Adrenal gland (tissue), 9 donors: ENCODE measurements at regions not wholly inside any gene's neighbourhood (a gene's known extent, or its start where the extent isn't known, plus 50 kb on each side); places are given as distances from the start of the nearest gene placed in this dataset.

Experiments
- DNase-seq, 7 donors: peaks; one replicate each; pipeline ENCODE4 v3.0.0-alpha.2; 2019 to 2020
- H3K27ac ChIP-seq, 5 donors: fragments of 200-600 bp; sonication (generic) in 4 of 5; 1 replicate in 3 of 5; 2 replicates in 2 of 5; pipeline versions ENCODE4 v1.5.1 to v1.8.0; 2016 to 2020; ENCODE audit warnings: mild to moderate bottlenecking in 1 of 5
- H3K27me3 ChIP-seq: fragments of 200-600 bp; 2 replicates; pipeline ENCODE4 v1.8.0; 2021
- H3K36me3 ChIP-seq, 2 donors: fragments of 200-600 bp; replicated peaks in 1 of 2; 1 replicate in 1 of 2; 2 replicates in 1 of 2; pipeline versions ENCODE4 v1.5.1 to v1.8.0; 2018 to 2022
- H3K4me1 ChIP-seq, 2 donors: fragments of 200-600 bp; replicated peaks in 1 of 2; 1 replicate in 1 of 2; 2 replicates in 1 of 2; pipeline versions ENCODE4 v1.5.1 to v1.8.0; 2018 to 2021
- H3K4me3 ChIP-seq, 4 donors: fragments of 200-600 bp; sonication (generic) in 3 of 4; one replicate each; pipeline ENCODE4 v1.5.1; 2016 to 2018
- H3K9me3 ChIP-seq, 3 donors: fragments of 200-600 bp; sonication (generic) in 1 of 3; replicated peaks in 1 of 3; 1 replicate in 2 of 3; 2 replicates in 1 of 3; pipeline versions ENCODE4 v1.5.1 to v1.8.0; 2016 to 2021
- POLR2A ChIP-seq, 2 donors: fragments of 450-650 bp; IDR thresholded peaks; one replicate each; pipeline ENCODE4 v1.6.1; 2017; ENCODE audit warnings: antibody characterized with exemption in 2 of 2, mild to moderate bottlenecking in 2 of 2, moderate library complexity in 1 of 2
- WGBS, 4 donors: extraction: QIAGEN DNeasy Blood & Tissue Kit in 2 of 4; methylation state at CpG; one replicate each; pipeline versions ENCODE4 v1.1.5 to v1.1.7; 2013 to 2017; 5-methylcytosine and 5-hydroxymethylcytosine counted together
- intact Hi-C, 2 donors: fragments of 100-400 bp; cut with DNase I; formaldehyde crosslinking; loops; one replicate each; pipeline versions ENCODE4 v1.14.1 to v1.15.0; 2022 to 2023
- TF ChIP-seq, protein P1 (sequence below), 6 experiments: fragments of 450-650 bp in 4 of 6; fragments of 200-600 bp in 2 of 6; sonication (generic) in 1 of 6; IDR thresholded peaks; 1 replicate in 5 of 6; 2 replicates in 1 of 6; pipeline versions ENCODE4 v1.5.1 to v1.8.0; 2016 to 2021; ENCODE audit warnings: antibody characterized with exemption in 6 of 6, mild to moderate bottlenecking in 2 of 6, moderate library complexity in 1 of 6
- donor health status: healthy with polysubstance abuse.
- donor health status: Bipolar disorder and iron deficiency.
- donor health status: DM: yes; HTN: yes; CAD: no.
- donor health status: DM: no; HTN: no; CAD: no.
- donor health status: DM: no; HTN: no; CAD: no.

GRCh38 chr15:26212109-26212508 is 349.0 kb upstream of the ATP10A start:
- intact Hi-C loops: no loop called here
- Histone ChIP-seq H3K27me3 (peaks cover under 1% of the 10 kb centered on the region), H3K4me1 (no peaks in the 10 kb centered on the region), H3K9me3 (no peaks in the 10 kb centered on the region), H3K4me3 (no peak overlapping the region), H3K27ac (no peak overlapping the region), H3K36me3 (no peaks in the 10 kb centered on the region)
- TF ChIP-seq POLR2A (IDR thresholded peaks at IDR 0.05): no peak
- TF ChIP-seq, protein P1, sequence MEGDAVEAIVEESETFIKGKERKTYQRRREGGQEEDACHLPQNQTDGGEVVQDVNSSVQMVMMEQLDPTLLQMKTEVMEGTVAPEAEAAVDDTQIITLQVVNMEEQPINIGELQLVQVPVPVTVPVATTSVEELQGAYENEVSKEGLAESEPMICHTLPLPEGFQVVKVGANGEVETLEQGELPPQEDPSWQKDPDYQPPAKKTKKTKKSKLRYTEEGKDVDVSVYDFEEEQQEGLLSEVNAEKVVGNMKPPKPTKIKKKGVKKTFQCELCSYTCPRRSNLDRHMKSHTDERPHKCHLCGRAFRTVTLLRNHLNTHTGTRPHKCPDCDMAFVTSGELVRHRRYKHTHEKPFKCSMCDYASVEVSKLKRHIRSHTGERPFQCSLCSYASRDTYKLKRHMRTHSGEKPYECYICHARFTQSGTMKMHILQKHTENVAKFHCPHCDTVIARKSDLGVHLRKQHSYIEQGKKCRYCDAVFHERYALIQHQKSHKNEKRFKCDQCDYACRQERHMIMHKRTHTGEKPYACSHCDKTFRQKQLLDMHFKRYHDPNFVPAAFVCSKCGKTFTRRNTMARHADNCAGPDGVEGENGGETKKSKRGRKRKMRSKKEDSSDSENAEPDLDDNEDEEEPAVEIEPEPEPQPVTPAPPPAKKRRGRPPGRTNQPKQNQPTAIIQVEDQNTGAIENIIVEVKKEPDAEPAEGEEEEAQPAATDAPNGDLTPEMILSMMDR (IDR thresholded peaks at IDR 0.05): no peak
- WGBS, 4 donors: 65 to 74% (median 72%) methylated on average over 1 of the region's 1 CpG
- no peak for DNase-seq

DNA sequence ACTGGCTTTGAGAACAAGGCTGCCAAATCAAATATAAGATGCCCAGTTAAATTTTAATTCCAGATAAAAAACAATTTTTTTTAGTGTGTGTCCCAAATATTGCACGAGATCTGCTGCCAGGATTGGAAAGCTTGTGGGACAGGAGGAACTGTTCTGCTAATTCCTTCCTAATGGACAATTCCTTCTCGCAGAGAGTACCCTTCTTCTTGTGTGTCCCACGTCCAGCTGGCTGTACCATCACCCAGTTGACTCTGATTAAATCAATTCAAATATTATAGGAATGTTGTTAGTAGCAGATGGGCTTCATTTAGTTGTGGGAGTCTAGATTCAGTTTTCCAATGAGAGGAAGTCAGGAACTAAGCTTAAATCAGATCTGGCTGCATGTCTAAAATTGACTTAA is 347.9 kb upstream of the ATP10A start:
- no peaks in the 10 kb centered on the region for H3K36me3 ChIP-seq
- H3K27ac ChIP-seq: no peak overlapping the region
- no peaks in the 10 kb centered on the region for H3K4me1 ChIP-seq
- peaks cover 3% of the 10 kb centered on the region for H3K27me3 ChIP-seq
- H3K9me3 ChIP-seq: no peaks in the 10 kb centered on the region
- TF ChIP-seq, protein P1 (IDR thresholded peaks at IDR 0.05): no peak
- TF ChIP-seq POLR2A (IDR thresholded peaks at IDR 0.05): no peak
- DNase-seq: no peak
- 34 to 68% (median 59%) methylated on average over 3 of the region's 3 CpGs for WGBS, 4 donors
- intact Hi-C loops: no loop called here
- no peak overlapping the region for H3K4me3 ChIP-seq

GRCh38 chr15:26201177-26201858 is 338.2 kb upstream of the ATP10A start:
- Histone ChIP-seq H3K9me3 (no peaks in the 10 kb centered on the region), H3K27ac (no peak overlapping the region), H3K36me3 (no peaks in the 10 kb centered on the region), H3K27me3 (no peaks in the 10 kb centered on the region), H3K4me3 (no peak overlapping the region), H3K4me1 (no peaks in the 10 kb centered on the region)
- WGBS, 4 donors: 57 to 74% (median 62%) methylated on average over 9 of the region's 9 CpGs
- intact Hi-C loops: no loop called here
- no peak for DNase-seq
- TF ChIP-seq, protein P1 (IDR thresholded peaks at IDR 0.05): no peak
- TF ChIP-seq POLR2A (IDR thresholded peaks at IDR 0.05): no peak

GRCh38 chr15:26200427-26200826 is 337.3 kb upstream of the ATP10A start:
- no peak for DNase-seq
- Histone ChIP-seq H3K9me3 (no peaks in the 10 kb centered on the region), H3K27ac (no peak overlapping the region), H3K4me3 (no peak overlapping the region), H3K27me3 (no peaks in the 10 kb centered on the region), H3K36me3 (no peaks in the 10 kb centered on the region), H3K4me1 (no peaks in the 10 kb centered on the region)
- intact Hi-C loops: no loop called here
- no peak for TF ChIP-seq POLR2A (IDR thresholded peaks at IDR 0.05)
- TF ChIP-seq, protein P1 (IDR thresholded peaks at IDR 0.05): no peak
- WGBS, 4 donors: 49 to 55% (median 53%) methylated on average over 8 of the region's 8 CpGs
